ENCODE measurements at regions not wholly inside any gene's neighbourhood (a gene's known extent, or its start where the extent isn't known, plus 50 kb on each side); places are given as distances from the start of the nearest gene placed in this dataset.

- H3K9ac ChIP-seq (ENCODE audit: insufficient read depth, low read length, poor library complexity, severe bottlenecking): no peak overlapping the region
- TF ChIP-seq, protein P1, sequence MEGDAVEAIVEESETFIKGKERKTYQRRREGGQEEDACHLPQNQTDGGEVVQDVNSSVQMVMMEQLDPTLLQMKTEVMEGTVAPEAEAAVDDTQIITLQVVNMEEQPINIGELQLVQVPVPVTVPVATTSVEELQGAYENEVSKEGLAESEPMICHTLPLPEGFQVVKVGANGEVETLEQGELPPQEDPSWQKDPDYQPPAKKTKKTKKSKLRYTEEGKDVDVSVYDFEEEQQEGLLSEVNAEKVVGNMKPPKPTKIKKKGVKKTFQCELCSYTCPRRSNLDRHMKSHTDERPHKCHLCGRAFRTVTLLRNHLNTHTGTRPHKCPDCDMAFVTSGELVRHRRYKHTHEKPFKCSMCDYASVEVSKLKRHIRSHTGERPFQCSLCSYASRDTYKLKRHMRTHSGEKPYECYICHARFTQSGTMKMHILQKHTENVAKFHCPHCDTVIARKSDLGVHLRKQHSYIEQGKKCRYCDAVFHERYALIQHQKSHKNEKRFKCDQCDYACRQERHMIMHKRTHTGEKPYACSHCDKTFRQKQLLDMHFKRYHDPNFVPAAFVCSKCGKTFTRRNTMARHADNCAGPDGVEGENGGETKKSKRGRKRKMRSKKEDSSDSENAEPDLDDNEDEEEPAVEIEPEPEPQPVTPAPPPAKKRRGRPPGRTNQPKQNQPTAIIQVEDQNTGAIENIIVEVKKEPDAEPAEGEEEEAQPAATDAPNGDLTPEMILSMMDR (IDR thresholded peaks at IDR 0.05): no peak
- no peak overlapping the region for H2AFZ ChIP-seq (ENCODE audit: insufficient read depth, low read depth, low read length, poor library complexity, severe bottlenecking)
- H3K27me3 ChIP-seq (ENCODE audit: control insufficient read depth in 2 of 2, insufficient read depth in 2 of 2, low read length in 2 of 2): peaks cover 0 to 5% of the 10 kb centered on the region in 2 donors
- H3K4me2 ChIP-seq (replicated peaks; ENCODE audit: extremely low read depth, low read length, poor library complexity, severe bottlenecking): no peak overlapping the region
- 96% methylated on average over 6 of the region's 10 CpGs for WGBS (ENCODE audit: insufficient coverage)
- H3K27ac ChIP-seq (ENCODE audit: low read depth in 1 of 2, low read length in 2 of 2): peak overlapping the region in 1 of 2 donors; percentile 88
- H3K4me3 ChIP-seq (replicated peaks in 1 of 3; ENCODE audit: low read depth in 2 of 3, low read length in 3 of 3): no peak overlapping the region
- H4K20me1 ChIP-seq (ENCODE audit: insufficient read depth, low read length): no peaks in the 10 kb centered on the region
- intact Hi-C loops (cut with micrococcal nuclease): loop anchor here in 1 of 2 donors (10.0 kb wide), 1 partner anchor 127 kb away; no protein-coding TSS in a partner anchor
- no peaks in the 10 kb centered on the region for H3K9me3 ChIP-seq (replicated peaks in 1 of 2; ENCODE audit: control insufficient read depth in 1 of 2, insufficient read depth in 1 of 2, low read length in 2 of 2)
- H3K4me3 Mint-ChIP-seq: no peak overlapping the region
- DNase-seq: no peak
- peaks cover 7 to 11% (median 10%) of the 10 kb centered on the region in 3 donors for H3K27me3 Mint-ChIP-seq (ENCODE audit: low read depth in 3 of 3)
- peaks cover 38% of the 10 kb centered on the region for H3K4me1 Mint-ChIP-seq
- no peaks in the 10 kb centered on the region for H3K36me3 ChIP-seq (replicated peaks in 1 of 2; ENCODE audit: control insufficient read depth in 1 of 2, insufficient read depth in 2 of 2, low read length in 2 of 2)
- H3K27ac Mint-ChIP-seq: peak overlapping the region; percentile 79 to 95 (median 92)
- H3K36me3 Mint-ChIP-seq: peaks cover 0 to 2% of the 10 kb centered on the region in 2 donors
- peaks cover 0 to 2% (median 0%) of the 10 kb centered on the region in 7 donors for H3K9me3 Mint-ChIP-seq
- H3K4me1 ChIP-seq (ENCODE audit: control insufficient read depth in 1 of 2, insufficient read depth in 2 of 2, low read length in 2 of 2): peaks cover 24 to 28% of the 10 kb centered on the region in 2 donors
- H3K79me2 ChIP-seq (ENCODE audit: insufficient read depth, low read length): no peaks in the 10 kb centered on the region
These were observed 50.4 kb upstream of the FMOD start for GRCh38 chr1:203401199-203401877.

DNA sequence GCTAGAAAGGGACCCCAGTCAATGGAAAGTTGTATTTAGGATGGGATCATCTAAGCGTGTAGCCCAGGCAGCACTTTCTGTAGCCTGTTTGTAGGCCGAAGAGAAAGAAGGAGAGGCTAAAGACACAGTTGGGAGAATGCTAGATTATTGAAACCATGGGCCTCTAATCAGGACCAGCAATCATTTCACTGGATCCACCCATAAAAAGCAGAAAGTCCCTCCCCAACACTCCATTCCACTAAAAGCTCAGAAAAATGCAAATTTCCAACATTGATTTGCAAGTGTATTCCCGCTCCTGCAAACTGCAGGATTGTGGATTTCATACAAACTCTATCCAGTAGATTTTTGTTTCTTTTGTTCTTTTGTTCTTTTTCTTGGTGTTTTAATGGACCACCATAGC, 51.2 kb upstream of the FMOD start:
- no peaks in the 10 kb centered on the region for H3K9me3 ChIP-seq (replicated peaks in 1 of 2; ENCODE audit: control insufficient read depth in 1 of 2, insufficient read depth in 1 of 2, low read length in 2 of 2)
- no peaks in the 10 kb centered on the region for H3K36me3 ChIP-seq (replicated peaks in 1 of 2; ENCODE audit: control insufficient read depth in 1 of 2, insufficient read depth in 2 of 2, low read length in 2 of 2)
- H3K4me1 Mint-ChIP-seq: peaks cover 34% of the 10 kb centered on the region
- H3K27me3 Mint-ChIP-seq (ENCODE audit: low read depth in 3 of 3): peaks cover 4 to 8% (median 7%) of the 10 kb centered on the region in 3 donors
- H3K4me2 ChIP-seq (replicated peaks; ENCODE audit: extremely low read depth, low read length, poor library complexity, severe bottlenecking): peak overlapping the region; percentile 11
- H3K36me3 Mint-ChIP-seq: peaks cover 0 to 2% of the 10 kb centered on the region in 2 donors
- H2AFZ ChIP-seq (ENCODE audit: insufficient read depth, low read depth, low read length, poor library complexity, severe bottlenecking): no peak overlapping the region
- no peak for DNase-seq
- H3K27me3 ChIP-seq (ENCODE audit: control insufficient read depth in 2 of 2, insufficient read depth in 2 of 2, low read length in 2 of 2): peaks cover 0 to 5% of the 10 kb centered on the region in 2 donors
- H3K4me1 ChIP-seq (ENCODE audit: control insufficient read depth in 1 of 2, insufficient read depth in 2 of 2, low read length in 2 of 2): peaks cover 24 to 28% of the 10 kb centered on the region in 2 donors
- no peaks in the 10 kb centered on the region for H3K79me2 ChIP-seq (ENCODE audit: insufficient read depth, low read length)
- peak overlapping the region in 1 of 3 experiments; percentile 13 for H3K4me3 ChIP-seq (replicated peaks in 1 of 3; ENCODE audit: low read depth in 2 of 3, low read length in 3 of 3)
- H3K9me3 Mint-ChIP-seq: peaks cover 0 to 2% (median 0%) of the 10 kb centered on the region in 7 donors
- peak overlapping the region; percentile 61 to 88 for H3K27ac ChIP-seq (ENCODE audit: low read depth in 1 of 2, low read length in 2 of 2)
- H3K4me3 Mint-ChIP-seq: peak overlapping the region in 1 of 2 donors; percentile 36
- no peak overlapping the region for H3K9ac ChIP-seq (ENCODE audit: insufficient read depth, low read length, poor library complexity, severe bottlenecking)
- WGBS (ENCODE audit: insufficient coverage): no CpG with 5 or more reads among the region's 3 CpGs
- H4K20me1 ChIP-seq (ENCODE audit: insufficient read depth, low read length): no peaks in the 10 kb centered on the region
- intact Hi-C loops (cut with micrococcal nuclease): loop anchor here in 1 of 2 donors (10.0 kb wide), 1 partner anchor 127 kb away; no protein-coding TSS in a partner anchor
- H3K27ac Mint-ChIP-seq: peak overlapping the region; percentile 89 to 95 (median 92)
- TF ChIP-seq, protein P1 (IDR thresholded peaks at IDR 0.05): no peak
